Fibroblast of lung (primary cell): ENCODE measurements at regions not wholly inside any gene's neighbourhood (a gene's known extent, or its start where the extent isn't known, plus 50 kb on each side); places are given as distances from the start of the nearest gene placed in this dataset.

Source experiments
- DNase-seq, 2 donors: peaks; one replicate each; pipeline versions ENCODE4 v3.0.0 to v3.0.0-alpha.2; 2010; ENCODE audit warnings: low read depth in 2 of 2
- H2AFZ ChIP-seq: 2 replicates; pipeline ENCODE4 v1.5.1; 2012; ENCODE audit warnings: low read length, control low read depth, inconsistent platforms
- H3K27ac ChIP-seq: 2 replicates; pipeline ENCODE4 v1.5.1; 2011; ENCODE audit warnings: low read length, control low read depth; ENCODE audit not compliant: insufficient read depth
- H3K27me3 ChIP-seq: 2 replicates; pipeline ENCODE4 v1.5.1; 2011; ENCODE audit warnings: mild to moderate bottlenecking, low read length; ENCODE audit not compliant: control insufficient read depth, insufficient read depth
- H3K36me3 ChIP-seq: 2 replicates; pipeline ENCODE4 v1.5.1; 2011; ENCODE audit warnings: low read length; ENCODE audit not compliant: control insufficient read depth, insufficient read depth
- H3K4me1 ChIP-seq: 2 replicates; pipeline ENCODE4 v1.5.1; 2011; ENCODE audit warnings: low read length; ENCODE audit not compliant: control insufficient read depth, insufficient read depth; ENCODE audit errors: extremely low read depth
- H3K4me2 ChIP-seq: 2 replicates; pipeline ENCODE4 v1.5.1; 2011; ENCODE audit warnings: low read length, control low read depth; ENCODE audit not compliant: insufficient read depth; ENCODE audit errors: extremely low read depth
- H3K4me3 ChIP-seq, 4 experiments: fragments of 200-600 bp in 1 of 4; sonication (generic) in 1 of 4; replicated peaks in 1 of 4; 2 replicates each; pipeline ENCODE4 v1.5.1; 2011 to 2016; ENCODE audit warnings: low read length in 4 of 4, low read depth in 3 of 4, mild to moderate bottlenecking in 3 of 4, control low read depth in 2 of 4, inconsistent platforms in 1 of 4, mixed read lengths in 1 of 4; ENCODE audit not compliant: insufficient read depth in 1 of 4; ENCODE audit errors: control extremely low read depth in 1 of 4
- H3K79me2 ChIP-seq: 2 replicates; pipeline ENCODE4 v1.5.1; 2012; ENCODE audit warnings: mild to moderate bottlenecking, low read length, inconsistent platforms; ENCODE audit not compliant: control insufficient read depth, insufficient read depth
- H3K9ac ChIP-seq: 2 replicates; pipeline ENCODE4 v1.5.1; 2011; ENCODE audit warnings: mild to moderate bottlenecking, low read length, control low read depth; ENCODE audit not compliant: insufficient read depth
- H3K9me3 ChIP-seq: 2 replicates; pipeline ENCODE4 v1.5.1; 2012; ENCODE audit warnings: low read depth, low read length; ENCODE audit not compliant: control insufficient read depth, insufficient read depth
- H4K20me1 ChIP-seq: 2 replicates; pipeline ENCODE4 v1.5.1; 2011; ENCODE audit warnings: low read length; ENCODE audit not compliant: control insufficient read depth, insufficient read depth; ENCODE audit errors: extremely low read depth
- CTCF ChIP-seq, 2 donors: IDR thresholded peaks in 1 of 2; conservative IDR thresholded peaks in 1 of 2; 1 replicate in 1 of 2; 2 replicates in 1 of 2; pipeline ENCODE4 v1.5.1; 2011 to 2012; ENCODE audit warnings: low read length in 2 of 2, control low read depth in 1 of 2, inconsistent platforms in 1 of 2, low read depth in 1 of 2, mild to moderate bottlenecking in 1 of 2
- EZH2 ChIP-seq: IDR thresholded peaks from 2 replicates; pipeline ENCODE4 v1.5.1; 2012; ENCODE audit warnings: low read length, control low read depth, mild to moderate bottlenecking; ENCODE audit errors: missing control alignments

GRCh38 chr3:193791041-193792032 lies 198.3 kb downstream of the OPA1 start:
- H3K9ac ChIP-seq = no peak overlapping the region
- H3K27me3 ChIP-seq = peaks cover 16% of the 10 kb centered on the region
- no peaks in the 10 kb centered on the region for H3K36me3 ChIP-seq
- TF ChIP-seq CTCF (conservative IDR thresholded peaks at IDR 0.05 in 1 of 2, IDR thresholded peaks at IDR 0.05 in 1 of 2; ENCODE audit: low read depth in 1 of 2, low read length in 2 of 2) (no peak), EZH2 (no peak)
- no peak overlapping the region for H3K4me2 ChIP-seq
- no peak for DNase-seq
- no peaks in the 10 kb centered on the region for H4K20me1 ChIP-seq
- no peak overlapping the region for H3K4me3 ChIP-seq
- no peak overlapping the region for H2AFZ ChIP-seq
- no peaks in the 10 kb centered on the region for H3K79me2 ChIP-seq
- H3K27ac ChIP-seq = no peak overlapping the region
- no peaks in the 10 kb centered on the region for H3K9me3 ChIP-seq
- H3K4me1 ChIP-seq = no peaks in the 10 kb centered on the region

GRCh38 chr3:193793123-193793522 lies 200.1 kb downstream of the OPA1 start:
- DNase-seq = no peak
- no peak overlapping the region for H3K4me3 ChIP-seq
- no peaks in the 10 kb centered on the region for H4K20me1 ChIP-seq
- no peaks in the 10 kb centered on the region for H3K79me2 ChIP-seq
- no peak overlapping the region for H2AFZ ChIP-seq
- no peak overlapping the region for H3K27ac ChIP-seq
- H3K4me1 ChIP-seq = no peaks in the 10 kb centered on the region
- H3K9me3 ChIP-seq = no peaks in the 10 kb centered on the region
- TF ChIP-seq EZH2 (no peak), CTCF (conservative IDR thresholded peaks at IDR 0.05 in 1 of 2, IDR thresholded peaks at IDR 0.05 in 1 of 2; ENCODE audit: low read depth in 1 of 2, low read length in 2 of 2) (no peak)
- H3K36me3 ChIP-seq = no peaks in the 10 kb centered on the region
- peaks cover 10% of the 10 kb centered on the region for H3K27me3 ChIP-seq
- H3K9ac ChIP-seq = no peak overlapping the region
- H3K4me2 ChIP-seq = no peak overlapping the region

- H3K79me2 ChIP-seq = no peaks in the 10 kb centered on the region
- H3K9me3 ChIP-seq = no peaks in the 10 kb centered on the region
- H3K4me3 ChIP-seq = no peak overlapping the region
- no peak overlapping the region for H2AFZ ChIP-seq
- peaks cover 10% of the 10 kb centered on the region for H3K27me3 ChIP-seq
- H3K9ac ChIP-seq = no peak overlapping the region
- H3K4me1 ChIP-seq = no peaks in the 10 kb centered on the region
- no peak overlapping the region for H3K4me2 ChIP-seq
- H3K27ac ChIP-seq = no peak overlapping the region
- H4K20me1 ChIP-seq = no peaks in the 10 kb centered on the region
- no peaks in the 10 kb centered on the region for H3K36me3 ChIP-seq
- peak; percentile 12 to 41 for DNase-seq
- no peak for TF ChIP-seq CTCF (conservative IDR thresholded peaks at IDR 0.05 in 1 of 2, IDR thresholded peaks at IDR 0.05 in 1 of 2; ENCODE audit: low read depth in 1 of 2, low read length in 2 of 2)
- TF ChIP-seq EZH2 = no peak
Observed at GRCh38 chr3:193794002-193794881, 201.2 kb downstream of the OPA1 start.
